Natural killer cell treated with Interleukin-12 subunit alpha and Interleukin-12 subunit beta and Interleukin-15 and Interleukin-18, amount 100 ng/mL, for 72 hours (primary cell): ENCODE measurements at regions not wholly inside any gene's neighbourhood (a gene's known extent, or its start where the extent isn't known, plus 50 kb on each side); places are given as distances from the start of the nearest gene placed in this dataset.
A peak's percentile ranks its signal among the peaks of the same experiment; 100 is the strongest.

Experiments used
- ATAC-seq, 2 donors: fragments of 150-1000 bp; cut with Tn5 transposase in 1 of 2; sonication (Bioruptor Pico), chemical (Tn5 transposase) in 1 of 2; 2 replicates each; pipeline ENCODE4 v1.10.0; 2021
- DNase-seq: peaks from one replicate; pipeline ENCODE4 v3.0.0; 2022; ENCODE audit warnings: low spot score
- H3K27ac Mint-ChIP-seq, 2 donors: 1 replicate in 1 of 2; 2 replicates in 1 of 2; pipeline ENCODE4 v1.8.0; 2022; ENCODE audit warnings: mixed read lengths in 2 of 2, mild to moderate bottlenecking in 1 of 2, moderate library complexity in 1 of 2
- H3K27me3 Mint-ChIP-seq, 2 donors: 1 replicate in 1 of 2; 2 replicates in 1 of 2; pipeline ENCODE4 v1.8.0; 2022; ENCODE audit warnings: mixed read lengths in 2 of 2
- H3K36me3 Mint-ChIP-seq: one replicate; pipeline ENCODE4 v1.8.0; 2022; ENCODE audit warnings: mixed read lengths
- H3K4me1 Mint-ChIP-seq, 2 donors: 1 replicate in 1 of 2; 2 replicates in 1 of 2; pipeline ENCODE4 v1.8.0; 2022; ENCODE audit warnings: low read depth in 2 of 2, mixed read lengths in 2 of 2, mild to moderate bottlenecking in 1 of 2
- H3K4me3 Mint-ChIP-seq: one replicate; pipeline ENCODE4 v1.8.0; 2022; ENCODE audit warnings: mixed read lengths
- H3K9me3 Mint-ChIP-seq: 2 replicates; pipeline ENCODE4 v1.8.0; 2022; ENCODE audit warnings: mixed read lengths

- Mint-ChIP-seq H3K4me1 (no peaks in the 10 kb centered on the region), H3K4me3 (no peak overlapping the region), H3K27ac (no peak overlapping the region), H3K36me3 (no peaks in the 10 kb centered on the region), H3K27me3 (peaks cover 6 to 16% of the 10 kb centered on the region in 2 donors), H3K9me3 (no peaks in the 10 kb centered on the region)
- no peak for DNase-seq
- ATAC-seq = no peak
These were observed 603.6 kb upstream of the MGMT start for GRCh38 chr10:128863411-128863810.

GRCh38 chr10:128863823-128864405, 603.1 kb upstream of the MGMT start:
- Mint-ChIP-seq H3K27ac (no peak overlapping the region), H3K4me3 (no peak overlapping the region), H3K4me1 (no peaks in the 10 kb centered on the region), H3K27me3 (peaks cover 7 to 17% of the 10 kb centered on the region in 2 donors), H3K9me3 (no peaks in the 10 kb centered on the region), H3K36me3 (no peaks in the 10 kb centered on the region)
- DNase-seq (no peak), ATAC-seq (no peak)

GRCh38 chr10:128864554-128865295, 602.3 kb upstream of the MGMT start:
- Mint-ChIP-seq H3K27ac (no peak overlapping the region), H3K4me1 (no peaks in the 10 kb centered on the region), H3K9me3 (no peaks in the 10 kb centered on the region), H3K36me3 (no peaks in the 10 kb centered on the region), H3K27me3 (peaks cover 7 to 17% of the 10 kb centered on the region in 2 donors), H3K4me3 (no peak overlapping the region)
- DNase-seq = no peak
- ATAC-seq = peak in 1 of 2 donors; percentile 43

- Mint-ChIP-seq H3K27ac (no peak overlapping the region), H3K36me3 (no peaks in the 10 kb centered on the region), H3K4me1 (no peaks in the 10 kb centered on the region), H3K27me3 (peaks cover 7 to 17% of the 10 kb centered on the region in 2 donors), H3K9me3 (no peaks in the 10 kb centered on the region), H3K4me3 (no peak overlapping the region)
- DNase-seq = no peak
- ATAC-seq = no peak
These were observed 601.4 kb upstream of the MGMT start for GRCh38 chr10:128865436-128866195.

GRCh38 chr10:128866551-128866950, 600.5 kb upstream of the MGMT start:
- Mint-ChIP-seq H3K9me3 (no peaks in the 10 kb centered on the region), H3K4me3 (no peak overlapping the region), H3K36me3 (no peaks in the 10 kb centered on the region), H3K27ac (no peak overlapping the region), H3K27me3 (peaks cover 8 to 24% of the 10 kb centered on the region in 2 donors), H3K4me1 (no peaks in the 10 kb centered on the region)
- no peak for DNase-seq
- no peak for ATAC-seq

GRCh38 chr10:128867210-128867609, 599.8 kb upstream of the MGMT start:
- no peak for DNase-seq
- Mint-ChIP-seq H3K4me1 (no peaks in the 10 kb centered on the region), H3K9me3 (no peaks in the 10 kb centered on the region), H3K4me3 (no peak overlapping the region), H3K27me3 (peaks cover 10 to 26% of the 10 kb centered on the region in 2 donors), H3K36me3 (no peaks in the 10 kb centered on the region), H3K27ac (no peak overlapping the region)
- no peak for ATAC-seq

GRCh38 chr10:128867819-128868218, 599.2 kb upstream of the MGMT start:
- DNase-seq (no peak), ATAC-seq (no peak)
- Mint-ChIP-seq H3K27ac (no peak overlapping the region), H3K27me3 (peaks cover 10 to 26% of the 10 kb centered on the region in 2 donors), H3K9me3 (no peaks in the 10 kb centered on the region), H3K36me3 (no peaks in the 10 kb centered on the region), H3K4me1 (no peaks in the 10 kb centered on the region), H3K4me3 (no peak overlapping the region)

- Mint-ChIP-seq H3K27me3 (peaks cover 10 to 26% of the 10 kb centered on the region in 2 donors), H3K4me3 (no peak overlapping the region), H3K36me3 (no peaks in the 10 kb centered on the region), H3K4me1 (no peaks in the 10 kb centered on the region), H3K27ac (no peak overlapping the region), H3K9me3 (no peaks in the 10 kb centered on the region)
- no peak for ATAC-seq
- no peak for DNase-seq
These were observed 598.6 kb upstream of the MGMT start for GRCh38 chr10:128868481-128868880.

- DNase-seq (no peak), ATAC-seq (no peak)
- Mint-ChIP-seq H3K27ac (no peak overlapping the region), H3K4me3 (no peak overlapping the region), H3K36me3 (no peaks in the 10 kb centered on the region), H3K27me3 (peaks cover 10 to 26% of the 10 kb centered on the region in 2 donors), H3K9me3 (no peaks in the 10 kb centered on the region), H3K4me1 (no peaks in the 10 kb centered on the region)
These were observed 597.8 kb upstream of the MGMT start for GRCh38 chr10:128869101-128869749.

- H3K36me3 Mint-ChIP-seq = no peaks in the 10 kb centered on the region
- ATAC-seq = peak; percentile 31 to 58
These were observed 596.0 kb upstream of the MGMT start for GRCh38 chr10:128870830-128871597.

GRCh38 chr10:128871671-128872231, 595.3 kb upstream of the MGMT start:
- H3K9me3 Mint-ChIP-seq = no peaks in the 10 kb centered on the region
- peaks cover 13 to 28% of the 10 kb centered on the region in 2 donors for H3K27me3 Mint-ChIP-seq
- ATAC-seq (peak; percentile 22 to 41), DNase-seq (no peak)
- H3K27ac Mint-ChIP-seq = no peak overlapping the region
- H3K4me3 Mint-ChIP-seq = no peak overlapping the region
- H3K4me1 Mint-ChIP-seq = no peaks in the 10 kb centered on the region
- H3K36me3 Mint-ChIP-seq = no peaks in the 10 kb centered on the region

More at GRCh38 chr10:128870830-128871597, 596.0 kb upstream of the MGMT start:
- Mint-ChIP-seq H3K4me1 (no peaks in the 10 kb centered on the region), H3K27ac (no peak overlapping the region), H3K9me3 (no peaks in the 10 kb centered on the region), H3K4me3 (no peak overlapping the region), H3K27me3 (peaks cover 10 to 31% of the 10 kb centered on the region in 2 donors)
- no peak for DNase-seq

- Mint-ChIP-seq H3K4me3 (no peak overlapping the region), H3K4me1 (no peaks in the 10 kb centered on the region), H3K9me3 (no peaks in the 10 kb centered on the region), H3K36me3 (no peaks in the 10 kb centered on the region), H3K27me3 (peaks cover 13 to 28% of the 10 kb centered on the region in 2 donors), H3K27ac (no peak overlapping the region)
- no peak for ATAC-seq
- DNase-seq = no peak
These were observed 593.5 kb upstream of the MGMT start for GRCh38 chr10:128873411-128874054.
